ENCODE measurements at regions not wholly inside any gene's neighbourhood (a gene's known extent, or its start where the extent isn't known, plus 50 kb on each side); places are given as distances from the start of the nearest gene placed in this dataset.

GRCh38 chr18:2395427-2396161 lies 175.7 kb downstream of the METTL4 start:
- TF ChIP-seq CTCF (IDR thresholded peaks at IDR 0.05; ENCODE audit: low read depth, low read length) (no peak), EZH2phosphoT487 (IDR thresholded peaks at IDR 0.05; ENCODE audit: low read depth) (no peak)

All from OCI-LY3 (cell line).